Thyroid gland (tissue), 4 donors: ENCODE measurements at regions not wholly inside any gene's neighbourhood (a gene's known extent, or its start where the extent isn't known, plus 50 kb on each side); places are given as distances from the start of the nearest gene placed in this dataset.

Experiments
- DNase-seq, 2 donors: peaks; one replicate each; pipeline ENCODE4 v3.0.0-alpha.2; 2019
- H3K27ac ChIP-seq, 3 donors: fragments of 200-600 bp; sonication (generic); 1 replicate in 2 of 3; 2 replicates in 1 of 3; pipeline ENCODE4 v1.5.1; 2016 to 2019; ENCODE audit warnings: mild to moderate bottlenecking in 1 of 3, moderate library complexity in 1 of 3
- H3K27me3 ChIP-seq: fragments of 200-600 bp; sonication (generic); one replicate; pipeline ENCODE4 v1.5.1; 2019
- H3K36me3 ChIP-seq, 2 donors: fragments of 200-600 bp; sonication (generic); one replicate each; pipeline ENCODE4 v1.5.1; 2016 to 2019
- H3K4me1 ChIP-seq, 2 donors: fragments of 200-600 bp; sonication (generic); one replicate each; pipeline ENCODE4 v1.5.1; 2017 to 2019
- H3K4me3 ChIP-seq, 3 donors: fragments of 200-600 bp; sonication (generic); replicated peaks in 1 of 3; 1 replicate in 2 of 3; 2 replicates in 1 of 3; pipeline ENCODE4 v1.5.1; 2016; ENCODE audit warnings: mild to moderate bottlenecking in 1 of 3
- H3K9me3 ChIP-seq: fragments of 200-600 bp; sonication (generic); one replicate; pipeline ENCODE4 v1.5.1; 2017
- POLR2A ChIP-seq, 2 donors: fragments of 450-650 bp; IDR thresholded peaks; one replicate each; pipeline ENCODE4 v1.6.1; 2017; ENCODE audit warnings: antibody characterized with exemption in 2 of 2, mild to moderate bottlenecking in 2 of 2, moderate library complexity in 1 of 2
- WGBS, 2 donors: methylation state at CpG; one replicate each; pipeline ENCODE4 v1.1.5; 2017; 5-methylcytosine and 5-hydroxymethylcytosine counted together
- intact Hi-C: fragments of 100-400 bp; cut with DNase I; formaldehyde crosslinking; loops from one replicate; pipeline ENCODE4 v1.15.1; 2023
- TF ChIP-seq, protein P1 (sequence below), 6 experiments: fragments of 200-600 bp in 3 of 6; fragments of 450-650 bp in 3 of 6; sonication (generic) in 3 of 6; IDR thresholded peaks; one replicate each; pipeline ENCODE4 v1.5.1; 2016 to 2019; ENCODE audit warnings: antibody characterized with exemption in 6 of 6, mild to moderate bottlenecking in 2 of 6, inconsistent platforms in 1 of 6, moderate library complexity in 1 of 6

DNA sequence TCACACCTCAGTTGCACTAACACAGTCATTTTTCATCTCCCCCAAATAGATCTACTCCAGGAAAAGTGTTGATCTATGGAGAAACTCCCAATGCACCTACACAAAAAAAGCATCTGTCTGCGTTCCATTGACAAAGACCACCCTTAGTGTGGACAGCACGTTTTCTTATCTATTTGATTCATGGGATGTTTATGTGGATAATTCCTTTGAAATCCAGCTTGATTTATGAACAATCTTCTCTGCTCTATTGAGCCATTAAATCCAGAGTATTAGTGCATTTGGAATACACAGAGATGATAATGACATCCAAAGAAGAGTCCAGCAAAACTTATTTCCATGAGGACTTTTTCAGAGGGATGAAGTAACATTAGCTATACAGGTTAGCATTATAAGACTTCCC, 1221.9 kb upstream of the NXPH2 start:
- no peaks in the 10 kb centered on the region for H3K4me1 ChIP-seq
- no peak overlapping the region for H3K27ac ChIP-seq
- TF ChIP-seq POLR2A (IDR thresholded peaks at IDR 0.05) = no peak
- TF ChIP-seq, protein P1, sequence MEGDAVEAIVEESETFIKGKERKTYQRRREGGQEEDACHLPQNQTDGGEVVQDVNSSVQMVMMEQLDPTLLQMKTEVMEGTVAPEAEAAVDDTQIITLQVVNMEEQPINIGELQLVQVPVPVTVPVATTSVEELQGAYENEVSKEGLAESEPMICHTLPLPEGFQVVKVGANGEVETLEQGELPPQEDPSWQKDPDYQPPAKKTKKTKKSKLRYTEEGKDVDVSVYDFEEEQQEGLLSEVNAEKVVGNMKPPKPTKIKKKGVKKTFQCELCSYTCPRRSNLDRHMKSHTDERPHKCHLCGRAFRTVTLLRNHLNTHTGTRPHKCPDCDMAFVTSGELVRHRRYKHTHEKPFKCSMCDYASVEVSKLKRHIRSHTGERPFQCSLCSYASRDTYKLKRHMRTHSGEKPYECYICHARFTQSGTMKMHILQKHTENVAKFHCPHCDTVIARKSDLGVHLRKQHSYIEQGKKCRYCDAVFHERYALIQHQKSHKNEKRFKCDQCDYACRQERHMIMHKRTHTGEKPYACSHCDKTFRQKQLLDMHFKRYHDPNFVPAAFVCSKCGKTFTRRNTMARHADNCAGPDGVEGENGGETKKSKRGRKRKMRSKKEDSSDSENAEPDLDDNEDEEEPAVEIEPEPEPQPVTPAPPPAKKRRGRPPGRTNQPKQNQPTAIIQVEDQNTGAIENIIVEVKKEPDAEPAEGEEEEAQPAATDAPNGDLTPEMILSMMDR (IDR thresholded peaks at IDR 0.05) = no peak
- H3K9me3 ChIP-seq = no peaks in the 10 kb centered on the region
- WGBS, 2 donors = 60 to 78% methylated on average over 2 of the region's 2 CpGs
- no peaks in the 10 kb centered on the region for H3K27me3 ChIP-seq
- no peak for DNase-seq
- H3K36me3 ChIP-seq = no peaks in the 10 kb centered on the region
- no peak overlapping the region for H3K4me3 ChIP-seq
- intact Hi-C loops = no loop called here

DNA sequence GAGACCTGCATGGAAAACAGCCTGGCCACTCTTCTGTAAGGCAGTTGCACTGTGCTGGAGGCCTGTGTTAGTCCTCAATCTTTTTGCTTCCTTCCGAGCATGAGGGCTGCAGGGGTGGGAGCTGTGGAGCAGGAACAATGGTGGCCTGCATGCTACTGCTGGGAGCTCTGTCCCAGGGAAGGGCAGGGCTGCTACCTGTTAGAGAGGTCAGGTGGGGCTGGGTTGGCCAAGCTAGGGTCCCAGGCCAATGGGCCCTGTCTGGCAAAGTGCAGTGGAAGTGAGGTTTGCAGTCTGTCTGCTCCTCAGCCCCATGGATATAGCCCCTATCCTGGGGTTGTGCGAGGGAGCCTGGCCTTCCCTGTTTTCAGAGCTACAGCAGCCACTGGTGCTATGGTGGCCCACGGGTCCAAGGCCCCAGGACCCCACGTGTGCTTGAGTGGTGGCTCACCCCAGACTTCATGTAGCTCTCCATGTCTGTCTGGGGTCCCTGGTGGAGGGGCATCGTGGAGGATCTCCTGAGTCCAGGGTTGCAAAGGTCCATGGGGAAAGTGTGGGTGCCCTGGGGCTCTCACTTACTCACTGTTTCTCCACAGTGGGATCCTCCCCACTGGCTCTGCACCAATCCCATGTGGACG, 1212.6 kb upstream of the NXPH2 start:
- WGBS, 2 donors = 97 to 100% methylated on average over 3 to 5 of the region's 6 CpGs
- Histone ChIP-seq H3K9me3 (no peaks in the 10 kb centered on the region), H3K27ac (no peak overlapping the region), H3K36me3 (no peaks in the 10 kb centered on the region), H3K4me1 (no peaks in the 10 kb centered on the region), H3K27me3 (no peaks in the 10 kb centered on the region), H3K4me3 (no peak overlapping the region)
- DNase-seq = no peak
- intact Hi-C loops = no loop called here
- no peak for TF ChIP-seq POLR2A (IDR thresholded peaks at IDR 0.05)
- TF ChIP-seq, protein P1 (IDR thresholded peaks at IDR 0.05) = no peak

DNA sequence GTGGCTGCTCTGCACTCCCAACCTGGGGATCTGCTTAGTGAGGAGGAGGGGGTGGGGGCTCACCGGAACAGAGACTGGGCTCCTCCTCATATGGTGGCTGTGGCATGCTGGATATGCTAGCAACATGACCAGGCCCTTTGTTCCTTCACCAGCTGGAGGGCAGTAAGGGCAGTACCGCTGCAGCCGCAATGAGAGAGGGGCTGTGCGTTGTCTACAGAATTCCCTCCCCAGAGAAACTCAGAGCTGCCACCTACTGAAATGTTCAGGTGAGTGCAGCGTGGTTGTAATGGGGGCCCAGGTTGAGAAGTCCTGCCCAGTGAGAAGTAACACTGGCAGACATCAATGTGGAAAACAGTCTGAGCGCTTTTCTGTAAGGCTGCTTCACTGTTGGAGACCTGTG, 1211.9 kb upstream of the NXPH2 start:
- intact Hi-C loops = no loop called here
- no peak for TF ChIP-seq POLR2A (IDR thresholded peaks at IDR 0.05)
- TF ChIP-seq, protein P1 (IDR thresholded peaks at IDR 0.05) = no peak
- WGBS, 2 donors = 90 to 97% methylated on average over 2 to 4 of the region's 6 CpGs
- H3K4me3 ChIP-seq = no peak overlapping the region
- H3K27me3 ChIP-seq = no peaks in the 10 kb centered on the region
- H3K9me3 ChIP-seq = no peaks in the 10 kb centered on the region
- no peaks in the 10 kb centered on the region for H3K36me3 ChIP-seq
- no peaks in the 10 kb centered on the region for H3K4me1 ChIP-seq
- DNase-seq = no peak
- H3K27ac ChIP-seq = no peak overlapping the region

DNA sequence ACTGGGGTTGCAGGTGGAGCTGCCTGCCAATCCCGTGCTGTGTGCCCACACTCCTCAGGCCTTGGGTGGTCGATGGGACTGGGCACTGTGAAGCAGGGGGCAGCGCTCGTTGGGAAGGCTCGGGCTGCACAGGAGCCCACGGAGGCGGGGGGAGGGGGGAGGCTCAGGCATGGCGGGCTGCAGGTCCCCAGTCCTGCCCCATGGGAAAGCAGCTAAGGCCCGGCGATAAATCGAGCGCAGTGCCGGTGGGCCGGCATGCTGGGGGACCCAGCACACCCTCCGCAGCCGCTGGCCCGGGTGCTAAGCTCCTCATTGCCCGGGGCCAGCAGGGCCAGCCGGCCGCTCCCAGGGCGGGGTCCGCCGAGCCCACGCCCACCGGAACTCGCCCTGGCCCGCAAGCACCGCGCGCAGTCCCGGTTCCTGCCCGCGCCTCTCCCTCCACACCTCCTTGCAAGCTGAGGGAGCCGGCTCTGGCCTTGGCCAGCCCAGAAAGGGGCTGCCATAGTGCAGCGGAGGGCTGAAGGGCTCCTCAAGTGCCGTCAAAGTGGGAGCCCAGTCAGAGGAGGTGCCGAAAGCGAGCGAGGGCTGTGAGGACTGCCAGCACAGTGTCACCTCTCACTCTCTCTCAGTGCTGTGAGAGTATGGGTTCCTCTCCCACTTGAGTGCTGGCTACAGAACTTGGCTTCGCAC, 1210.6 kb upstream of the NXPH2 start:
- TF ChIP-seq POLR2A (IDR thresholded peaks at IDR 0.05) = no peak
- TF ChIP-seq, protein P1 (IDR thresholded peaks at IDR 0.05) = no peak
- no peak overlapping the region for H3K4me3 ChIP-seq
- H3K36me3 ChIP-seq = no peaks in the 10 kb centered on the region
- 97 to 100% methylated on average over 1 to 32 of the region's 40 CpGs for WGBS, 2 donors
- H3K4me1 ChIP-seq = no peaks in the 10 kb centered on the region
- intact Hi-C loops = no loop called here
- H3K27me3 ChIP-seq = no peaks in the 10 kb centered on the region
- H3K9me3 ChIP-seq = no peaks in the 10 kb centered on the region
- no peak for DNase-seq
- no peak overlapping the region for H3K27ac ChIP-seq

DNA sequence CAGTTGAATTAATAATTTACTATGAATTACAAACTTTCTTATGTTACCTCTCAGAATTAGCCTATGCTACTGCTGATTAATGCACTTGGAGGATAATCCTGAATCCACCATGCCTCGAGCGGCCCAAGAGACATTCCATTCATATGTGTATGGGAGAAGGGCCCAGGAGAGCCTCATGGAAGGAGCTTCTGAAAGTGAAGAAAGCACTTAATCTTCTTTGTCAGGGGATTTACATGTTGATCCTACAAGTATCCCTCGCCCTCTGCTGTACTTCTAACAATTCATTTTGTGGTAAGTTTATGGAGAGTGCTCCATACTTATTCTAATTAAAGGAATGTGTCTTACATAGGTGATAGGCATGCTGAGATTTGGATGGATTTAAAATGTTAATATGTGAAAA, 1189.1 kb upstream of the NXPH2 start:
- WGBS, 2 donors = 70 to 74% methylated on average over 3 of the region's 3 CpGs
- no peak for TF ChIP-seq POLR2A (IDR thresholded peaks at IDR 0.05)
- TF ChIP-seq, protein P1 (IDR thresholded peaks at IDR 0.05) = no peak
- Histone ChIP-seq H3K27me3 (no peaks in the 10 kb centered on the region), H3K4me1 (no peaks in the 10 kb centered on the region), H3K9me3 (no peaks in the 10 kb centered on the region), H3K27ac (no peak overlapping the region), H3K36me3 (no peaks in the 10 kb centered on the region), H3K4me3 (no peak overlapping the region)
- DNase-seq = no peak
- intact Hi-C loops = no loop called here
